Liver (tissue), 7 donors: ENCODE measurements at regions not wholly inside any gene's neighbourhood (a gene's known extent, or its start where the extent isn't known, plus 50 kb on each side); places are given as distances from the start of the nearest gene placed in this dataset.

Source experiments
- DNase-seq: peaks from one replicate; pipeline ENCODE4 v3.0.0-alpha.2; 2017; ENCODE audit warnings: low spot score
- H3K27ac ChIP-seq, 2 donors: one replicate each; pipeline ENCODE4 v1.7.0; 2013; ENCODE audit warnings: inconsistent platforms in 2 of 2, low read length in 2 of 2, control low read depth in 1 of 2, low read depth in 1 of 2, mild to moderate bottlenecking in 1 of 2
- H3K27me3 ChIP-seq, 4 donors: one replicate each; pipeline versions ENCODE4 v1.6.1 to v1.7.0; 2013; ENCODE audit warnings: low read length in 3 of 4, inconsistent platforms in 1 of 4, mild to moderate bottlenecking in 1 of 4, moderate library complexity in 1 of 4; ENCODE audit not compliant: control insufficient read depth in 4 of 4, insufficient read depth in 4 of 4
- H3K36me3 ChIP-seq, 4 donors: one replicate each; pipeline versions ENCODE4 v1.6.1 to v1.7.0; 2013; ENCODE audit warnings: low read length in 3 of 4, mild to moderate bottlenecking in 3 of 4, low read depth in 1 of 4, moderate library complexity in 1 of 4; ENCODE audit not compliant: control insufficient read depth in 4 of 4, insufficient read depth in 3 of 4
- H3K4me1 ChIP-seq, 4 donors: one replicate each; pipeline versions ENCODE4 v1.6.1 to v1.7.0; 2013; ENCODE audit warnings: low read length in 3 of 4, mild to moderate bottlenecking in 3 of 4, moderate library complexity in 1 of 4; ENCODE audit not compliant: control insufficient read depth in 4 of 4, insufficient read depth in 4 of 4
- H3K4me3 ChIP-seq, 3 donors: one replicate each; pipeline versions ENCODE4 v1.6.1 to v1.7.0; 2013; ENCODE audit warnings: low read length in 3 of 3, control low read depth in 1 of 3, low read depth in 1 of 3, mild to moderate bottlenecking in 1 of 3
- H3K9ac ChIP-seq, 2 donors: one replicate each; pipeline ENCODE4 v1.7.0; 2013; ENCODE audit warnings: low read length in 2 of 2, mild to moderate bottlenecking in 2 of 2, moderate library complexity in 2 of 2, control low read depth in 1 of 2, low read depth in 1 of 2
- H3K9me3 ChIP-seq, 4 donors: one replicate each; pipeline versions ENCODE4 v1.6.1 to v1.7.0; 2013; ENCODE audit warnings: low read length in 3 of 4; ENCODE audit not compliant: control insufficient read depth in 4 of 4
- EGR1 ChIP-seq, 2 donors: IDR thresholded peaks; 2 replicates each; pipeline ENCODE4 v1.6.1; 2016 to 2018; ENCODE audit warnings: antibody characterized with exemption in 2 of 2, low read depth in 2 of 2
- FOXA1 ChIP-seq: IDR thresholded peaks from 2 replicates; pipeline ENCODE4 v1.6.1; 2016; ENCODE audit warnings: antibody characterized with exemption
- FOXA2 ChIP-seq: IDR thresholded peaks from 2 replicates; pipeline ENCODE4 v1.6.1; 2016; ENCODE audit warnings: antibody characterized with exemption
- GABPA ChIP-seq, 2 donors: IDR thresholded peaks in 1 of 2; conservative IDR thresholded peaks in 1 of 2; 2 replicates each; pipeline ENCODE4 v1.6.1; 2016; ENCODE audit warnings: antibody characterized with exemption in 2 of 2, mild to moderate bottlenecking in 1 of 2, moderate library complexity in 1 of 2
- HNF4A ChIP-seq, 2 donors: conservative IDR thresholded peaks; 2 replicates each; pipeline ENCODE4 v1.6.1; 2016; ENCODE audit warnings: antibody characterized with exemption in 2 of 2, mild to moderate bottlenecking in 2 of 2
- HNF4G ChIP-seq: IDR thresholded peaks from 2 replicates; pipeline ENCODE4 v1.6.1; 2016; ENCODE audit warnings: antibody characterized with exemption
- JUND ChIP-seq, 2 donors: IDR thresholded peaks; 2 replicates each; pipeline ENCODE4 v1.6.1; 2016; ENCODE audit warnings: antibody characterized with exemption in 2 of 2
- NR2F2 ChIP-seq: IDR thresholded peaks from 2 replicates; pipeline ENCODE4 v1.6.1; 2016; ENCODE audit warnings: antibody characterized with exemption
- RXRA ChIP-seq, 2 donors: IDR thresholded peaks; 2 replicates each; pipeline ENCODE4 v1.6.1; 2017 to 2018; ENCODE audit warnings: antibody characterized with exemption in 2 of 2, mild to moderate bottlenecking in 1 of 2
- SP1 ChIP-seq: IDR thresholded peaks from 2 replicates; pipeline ENCODE4 v1.6.1; 2018; ENCODE audit warnings: antibody characterized with exemption, mild to moderate bottlenecking
- YY1 ChIP-seq: IDR thresholded peaks from 2 replicates; pipeline ENCODE4 v1.6.1; 2016; ENCODE audit warnings: antibody characterized with exemption, mild to moderate bottlenecking
- WGBS: extraction: QIAGEN DNeasy Blood & Tissue Kit; methylation state at CpG from one replicate; pipeline ENCODE4 v1.1.7; 2013; 5-methylcytosine and 5-hydroxymethylcytosine counted together
- TF ChIP-seq, protein P1 (sequence below): IDR thresholded peaks from 2 replicates; pipeline ENCODE4 v1.6.1; 2016; ENCODE audit warnings: antibody characterized with exemption
- TF ChIP-seq, protein P2 (sequence below): IDR thresholded peaks from 2 replicates; pipeline ENCODE4 v1.6.1; 2016; ENCODE audit warnings: antibody characterized with exemption, mild to moderate bottlenecking
- TF ChIP-seq, protein P3 (sequence below): IDR thresholded peaks from 2 replicates; pipeline ENCODE4 v1.6.1; 2016; ENCODE audit warnings: antibody characterized with exemption
- TF ChIP-seq, protein P4 (sequence below): IDR thresholded peaks from 2 replicates; pipeline ENCODE4 v1.6.1; 2016; ENCODE audit warnings: antibody characterized with exemption
- donor health status: healthy.
- donor health status: healthy.
- donor health status: healthy.
- donor health status: healthy.

DNA sequence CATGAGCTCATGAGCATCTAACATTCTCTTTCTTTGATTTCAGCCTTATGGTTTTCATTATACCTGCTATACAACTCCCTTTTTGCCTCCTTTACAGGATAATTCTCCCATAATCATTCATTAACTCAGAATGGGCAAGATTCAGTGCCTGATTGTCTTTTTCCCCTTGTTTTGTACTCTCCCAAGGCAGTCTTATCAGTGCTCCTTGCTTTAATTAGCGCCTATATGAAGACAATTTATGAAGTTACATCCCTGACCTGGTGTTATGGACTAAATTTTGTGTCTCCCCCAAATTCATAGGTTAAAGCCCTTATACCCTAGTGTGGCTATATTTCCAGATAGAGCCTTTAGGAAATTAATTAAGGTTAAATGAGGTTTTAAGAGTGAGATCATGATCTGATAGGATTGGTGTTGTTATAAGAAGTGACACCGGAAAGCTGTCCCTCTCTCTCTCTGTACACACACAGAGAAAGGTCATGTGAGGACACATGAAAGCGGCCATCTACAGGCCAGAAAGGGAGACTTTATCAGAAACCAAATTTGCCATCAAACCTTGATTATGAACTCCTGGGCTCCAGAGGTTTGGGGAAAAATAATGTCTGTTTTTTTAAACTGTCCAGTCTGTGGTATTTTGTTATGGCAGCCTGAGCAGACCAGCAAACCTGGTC, 185.8 kb upstream of the CHODL start:
- no peak for DNase-seq
- Histone ChIP-seq H3K4me3 (no peak overlapping the region), H3K9ac (no peak overlapping the region), H3K9me3 (no peaks in the 10 kb centered on the region), H3K36me3 (no peaks in the 10 kb centered on the region), H3K27me3 (no peaks in the 10 kb centered on the region), H3K27ac (no peak overlapping the region), H3K4me1 (peaks cover 0 to 1% (median 0%) of the 10 kb centered on the region in 4 donors)
- WGBS: 64% methylated on average over 3 of the region's 3 CpGs
- TF ChIP-seq EGR1 (IDR thresholded peaks at IDR 0.05; ENCODE audit: low read depth in 2 of 2) (no peak), YY1 (no peak), FOXA2 (no peak), NR2F2 (no peak), GABPA (IDR thresholded peaks at IDR 0.05 in 1 of 2, conservative IDR thresholded peaks at IDR 0.05 in 1 of 2) (no peak), FOXA1 (no peak), JUND (IDR thresholded peaks at IDR 0.05) (no peak), HNF4A (conservative IDR thresholded peaks at IDR 0.05) (no peak), SP1 (no peak), RXRA (IDR thresholded peaks at IDR 0.05) (no peak), HNF4G (no peak)
- TF ChIP-seq, protein P1, sequence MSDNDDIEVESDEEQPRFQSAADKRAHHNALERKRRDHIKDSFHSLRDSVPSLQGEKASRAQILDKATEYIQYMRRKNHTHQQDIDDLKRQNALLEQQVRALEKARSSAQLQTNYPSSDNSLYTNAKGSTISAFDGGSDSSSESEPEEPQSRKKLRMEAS: no peak
- TF ChIP-seq, protein P2, sequence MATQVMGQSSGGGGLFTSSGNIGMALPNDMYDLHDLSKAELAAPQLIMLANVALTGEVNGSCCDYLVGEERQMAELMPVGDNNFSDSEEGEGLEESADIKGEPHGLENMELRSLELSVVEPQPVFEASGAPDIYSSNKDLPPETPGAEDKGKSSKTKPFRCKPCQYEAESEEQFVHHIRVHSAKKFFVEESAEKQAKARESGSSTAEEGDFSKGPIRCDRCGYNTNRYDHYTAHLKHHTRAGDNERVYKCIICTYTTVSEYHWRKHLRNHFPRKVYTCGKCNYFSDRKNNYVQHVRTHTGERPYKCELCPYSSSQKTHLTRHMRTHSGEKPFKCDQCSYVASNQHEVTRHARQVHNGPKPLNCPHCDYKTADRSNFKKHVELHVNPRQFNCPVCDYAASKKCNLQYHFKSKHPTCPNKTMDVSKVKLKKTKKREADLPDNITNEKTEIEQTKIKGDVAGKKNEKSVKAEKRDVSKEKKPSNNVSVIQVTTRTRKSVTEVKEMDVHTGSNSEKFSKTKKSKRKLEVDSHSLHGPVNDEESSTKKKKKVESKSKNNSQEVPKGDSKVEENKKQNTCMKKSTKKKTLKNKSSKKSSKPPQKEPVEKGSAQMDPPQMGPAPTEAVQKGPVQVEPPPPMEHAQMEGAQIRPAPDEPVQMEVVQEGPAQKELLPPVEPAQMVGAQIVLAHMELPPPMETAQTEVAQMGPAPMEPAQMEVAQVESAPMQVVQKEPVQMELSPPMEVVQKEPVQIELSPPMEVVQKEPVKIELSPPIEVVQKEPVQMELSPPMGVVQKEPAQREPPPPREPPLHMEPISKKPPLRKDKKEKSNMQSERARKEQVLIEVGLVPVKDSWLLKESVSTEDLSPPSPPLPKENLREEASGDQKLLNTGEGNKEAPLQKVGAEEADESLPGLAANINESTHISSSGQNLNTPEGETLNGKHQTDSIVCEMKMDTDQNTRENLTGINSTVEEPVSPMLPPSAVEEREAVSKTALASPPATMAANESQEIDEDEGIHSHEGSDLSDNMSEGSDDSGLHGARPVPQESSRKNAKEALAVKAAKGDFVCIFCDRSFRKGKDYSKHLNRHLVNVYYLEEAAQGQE: no peak
- TF ChIP-seq, protein P3, sequence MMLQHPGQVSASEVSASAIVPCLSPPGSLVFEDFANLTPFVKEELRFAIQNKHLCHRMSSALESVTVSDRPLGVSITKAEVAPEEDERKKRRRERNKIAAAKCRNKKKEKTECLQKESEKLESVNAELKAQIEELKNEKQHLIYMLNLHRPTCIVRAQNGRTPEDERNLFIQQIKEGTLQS: no peak
- TF ChIP-seq, protein P4, sequence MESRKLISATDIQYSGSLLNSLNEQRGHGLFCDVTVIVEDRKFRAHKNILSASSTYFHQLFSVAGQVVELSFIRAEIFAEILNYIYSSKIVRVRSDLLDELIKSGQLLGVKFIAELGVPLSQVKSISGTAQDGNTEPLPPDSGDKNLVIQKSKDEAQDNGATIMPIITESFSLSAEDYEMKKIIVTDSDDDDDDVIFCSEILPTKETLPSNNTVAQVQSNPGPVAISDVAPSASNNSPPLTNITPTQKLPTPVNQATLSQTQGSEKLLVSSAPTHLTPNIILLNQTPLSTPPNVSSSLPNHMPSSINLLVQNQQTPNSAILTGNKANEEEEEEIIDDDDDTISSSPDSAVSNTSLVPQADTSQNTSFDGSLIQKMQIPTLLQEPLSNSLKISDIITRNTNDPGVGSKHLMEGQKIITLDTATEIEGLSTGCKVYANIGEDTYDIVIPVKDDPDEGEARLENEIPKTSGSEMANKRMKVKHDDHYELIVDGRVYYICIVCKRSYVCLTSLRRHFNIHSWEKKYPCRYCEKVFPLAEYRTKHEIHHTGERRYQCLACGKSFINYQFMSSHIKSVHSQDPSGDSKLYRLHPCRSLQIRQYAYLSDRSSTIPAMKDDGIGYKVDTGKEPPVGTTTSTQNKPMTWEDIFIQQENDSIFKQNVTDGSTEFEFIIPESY: no peak

DNA sequence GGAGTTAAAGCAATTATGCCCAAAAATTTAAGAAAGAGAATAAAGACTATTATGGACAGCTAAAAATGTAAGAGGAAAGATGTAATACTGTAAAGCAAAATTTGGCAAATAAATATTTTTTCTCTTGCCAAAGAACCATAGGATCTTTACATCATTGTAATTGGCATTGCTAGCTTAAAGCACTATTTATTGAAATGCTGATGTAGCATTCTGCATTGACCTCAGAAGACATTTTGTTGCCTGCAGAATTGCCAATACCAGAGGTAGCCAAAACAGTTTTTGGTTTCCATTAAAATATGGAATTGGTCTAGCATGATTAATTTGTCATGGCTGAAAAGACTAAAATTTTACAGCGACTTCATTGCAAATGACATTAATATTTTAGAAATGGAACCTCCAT, 191.5 kb upstream of the CHODL start:
- no peak for DNase-seq
- no peaks in the 10 kb centered on the region for H3K36me3 ChIP-seq
- WGBS: 70% methylated on average over 1 of the region's 1 CpG
- TF ChIP-seq YY1: no peak
- TF ChIP-seq HNF4A (conservative IDR thresholded peaks at IDR 0.05): no peak
- no peak overlapping the region for H3K27ac ChIP-seq
- no peaks in the 10 kb centered on the region for H3K27me3 ChIP-seq
- no peak overlapping the region for H3K4me3 ChIP-seq
- no peaks in the 10 kb centered on the region for H3K9me3 ChIP-seq
- no peaks in the 10 kb centered on the region for H3K4me1 ChIP-seq
- no peak overlapping the region for H3K9ac ChIP-seq
